Muscle layer of duodenum (tissue), 2 donors: ENCODE measurements at regions not wholly inside any gene's neighbourhood (a gene's known extent, or its start where the extent isn't known, plus 50 kb on each side); places are given as distances from the start of the nearest gene placed in this dataset.
"Not testable (repeated sequence)": the region's sequence is repeated elsewhere in the genome, so short reads cannot be mapped to it uniquely, and the experiment has no call there.

Source experiments
- H3K27ac ChIP-seq: one replicate; pipeline ENCODE4 v1.7.0; 2013; ENCODE audit warnings: mild to moderate bottlenecking, low read length
- H3K27me3 ChIP-seq: one replicate; pipeline ENCODE4 v1.7.0; 2013; ENCODE audit warnings: low read depth, mild to moderate bottlenecking, control low read depth, low read length
- H3K36me3 ChIP-seq, 2 donors: one replicate each; pipeline ENCODE4 v1.7.0; 2013; ENCODE audit warnings: low read length in 2 of 2, control low read depth in 1 of 2, mild to moderate bottlenecking in 1 of 2; ENCODE audit not compliant: insufficient read depth in 2 of 2, control insufficient read depth in 1 of 2
- H3K4me1 ChIP-seq, 2 donors: one replicate each; pipeline ENCODE4 v1.7.0; 2013; ENCODE audit warnings: low read length in 2 of 2, mild to moderate bottlenecking in 2 of 2, control low read depth in 1 of 2, moderate library complexity in 1 of 2; ENCODE audit not compliant: insufficient read depth in 2 of 2, control insufficient read depth in 1 of 2
- H3K4me3 ChIP-seq, 2 donors: one replicate each; pipeline ENCODE4 v1.7.0; 2013; ENCODE audit warnings: low read length in 2 of 2, low read depth in 1 of 2, mild to moderate bottlenecking in 1 of 2
- H3K9me3 ChIP-seq, 2 donors: one replicate each; pipeline ENCODE4 v1.7.0; 2013; ENCODE audit warnings: low read length in 2 of 2, control low read depth in 1 of 2, mild to moderate bottlenecking in 1 of 2; ENCODE audit not compliant: control insufficient read depth in 1 of 2
- donor health status: healthy.

- Histone ChIP-seq H3K36me3 (no peaks in the 10 kb centered on the region), H3K4me3 (no peak overlapping the region), H3K9me3 (no peaks in the 10 kb centered on the region), H3K27me3 (no peaks in the 10 kb centered on the region), H3K27ac (no peak overlapping the region), H3K4me1 (peaks cover 0 to 17% of the 10 kb centered on the region in 2 donors)
Observed at GRCh38 chr4:177187371-177187770, 122.3 kb upstream of the NEIL3 start.

- no peak overlapping the region for H3K4me3 ChIP-seq
- H3K9me3 ChIP-seq = no peaks in the 10 kb centered on the region
- H3K27ac ChIP-seq = peak overlapping the region; percentile 52
- peaks cover 3 to 12% of the 10 kb centered on the region in 2 donors for H3K4me1 ChIP-seq
- H3K27me3 ChIP-seq = no peaks in the 10 kb centered on the region
- no peaks in the 10 kb centered on the region for H3K36me3 ChIP-seq
Observed at GRCh38 chr4:177190995-177191580, 118.6 kb upstream of the NEIL3 start.

GRCh38 chr4:177191586-177191985 lies 118.1 kb upstream of the NEIL3 start:
- Histone ChIP-seq H3K4me3 (no peak overlapping the region), H3K9me3 (no peaks in the 10 kb centered on the region), H3K27ac (peak overlapping the region; percentile 52), H3K27me3 (no peaks in the 10 kb centered on the region), H3K4me1 (peaks cover 3 to 12% of the 10 kb centered on the region in 2 donors), H3K36me3 (no peaks in the 10 kb centered on the region)

GRCh38 chr4:177191991-177192390 lies 117.7 kb upstream of the NEIL3 start:
- Histone ChIP-seq H3K27me3 (no peaks in the 10 kb centered on the region), H3K27ac (peak overlapping the region; percentile 3), H3K4me1 (peaks cover 3 to 11% of the 10 kb centered on the region in 2 donors), H3K36me3 (no peaks in the 10 kb centered on the region), H3K4me3 (no peak overlapping the region), H3K9me3 (no peaks in the 10 kb centered on the region)

DNA sequence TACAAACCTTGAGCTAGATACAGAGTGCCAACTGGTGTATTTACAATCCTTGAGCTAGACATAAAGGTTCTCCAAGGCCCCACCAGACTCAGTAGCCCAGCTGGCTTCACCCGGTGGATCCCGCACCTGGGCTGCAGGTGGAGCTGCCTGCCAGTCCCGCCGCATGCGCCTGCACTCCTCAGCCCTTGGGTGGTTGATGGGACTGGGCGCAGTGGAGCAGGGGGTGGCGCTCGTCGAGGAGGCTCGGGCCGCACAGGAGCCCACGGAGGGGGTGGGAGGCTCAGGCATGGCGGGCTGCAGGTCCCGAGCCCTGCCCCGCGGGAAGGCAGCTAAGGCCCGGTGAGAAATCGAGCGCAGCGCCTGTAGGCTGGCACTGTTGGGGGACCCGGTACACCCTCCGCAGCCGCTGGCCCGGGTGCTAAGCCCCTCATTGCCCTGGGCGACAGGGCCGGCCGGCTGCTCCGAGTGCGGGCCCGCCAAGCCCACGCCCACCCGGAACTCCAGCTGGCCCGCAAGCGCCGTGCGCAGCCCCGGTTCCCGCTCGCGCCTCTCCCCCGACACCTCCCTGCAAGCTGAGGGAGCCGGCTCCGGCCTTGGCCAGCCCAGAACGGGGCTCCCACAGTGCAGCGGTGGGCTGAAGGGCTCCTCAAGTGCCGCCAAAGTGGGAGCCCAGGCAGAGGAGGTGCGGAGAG lies 116.5 kb upstream of the NEIL3 start:
- H3K4me3 ChIP-seq, H3K27me3 ChIP-seq, H3K36me3 ChIP-seq, H3K4me1 ChIP-seq, H3K9me3 ChIP-seq, H3K27ac ChIP-seq: not testable (repeated sequence)

DNA sequence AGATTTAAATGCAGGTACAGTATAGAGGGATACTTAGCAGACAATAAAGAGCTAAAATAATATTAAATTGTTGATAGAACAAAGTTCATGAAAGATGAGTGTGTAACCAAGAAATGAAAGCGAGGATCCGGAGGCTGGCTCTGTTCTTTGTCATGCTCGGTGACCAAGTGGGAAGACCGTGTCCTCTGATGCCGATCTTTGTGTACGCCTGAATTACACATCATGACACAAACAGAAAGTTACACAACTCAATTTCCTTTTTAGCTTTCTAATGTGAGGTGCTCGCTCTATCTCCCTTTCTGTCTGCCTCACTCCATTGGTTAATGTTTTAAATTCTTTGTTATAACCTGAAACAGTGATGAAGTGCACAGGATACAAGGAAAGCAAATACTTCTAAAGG lies 114.8 kb upstream of the NEIL3 start:
- no peaks in the 10 kb centered on the region for H3K27me3 ChIP-seq
- peak overlapping the region; percentile 39 for H3K27ac ChIP-seq
- peaks cover 3 to 5% of the 10 kb centered on the region in 2 donors for H3K4me1 ChIP-seq
- H3K36me3 ChIP-seq = no peaks in the 10 kb centered on the region
- no peak overlapping the region for H3K4me3 ChIP-seq
- no peaks in the 10 kb centered on the region for H3K9me3 ChIP-seq

DNA sequence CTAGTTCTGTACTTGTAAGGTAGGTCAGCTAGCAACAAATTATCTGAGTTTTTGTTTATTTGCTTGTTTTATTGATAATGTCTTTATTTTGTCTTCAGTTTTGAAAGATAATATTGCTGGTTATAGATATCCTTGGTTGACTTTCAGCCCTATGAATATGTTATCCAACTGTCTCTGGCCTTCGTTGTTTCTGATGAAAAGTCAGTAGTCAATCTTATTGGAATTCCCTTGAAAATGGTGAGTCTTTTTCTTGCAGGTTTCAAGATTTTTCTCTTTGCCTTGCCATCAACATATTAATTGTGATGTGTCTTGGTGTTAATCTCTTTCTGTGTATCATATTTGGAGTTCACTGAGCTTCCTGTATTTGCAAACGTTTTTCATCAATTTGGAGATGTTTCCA lies 113.1 kb upstream of the NEIL3 start:
- Histone ChIP-seq H3K9me3 (no peaks in the 10 kb centered on the region), H3K4me3 (no peak overlapping the region), H3K4me1 (peaks cover 0 to 3% of the 10 kb centered on the region in 2 donors), H3K36me3 (no peaks in the 10 kb centered on the region), H3K27ac (no peak overlapping the region), H3K27me3 (no peaks in the 10 kb centered on the region)

DNA sequence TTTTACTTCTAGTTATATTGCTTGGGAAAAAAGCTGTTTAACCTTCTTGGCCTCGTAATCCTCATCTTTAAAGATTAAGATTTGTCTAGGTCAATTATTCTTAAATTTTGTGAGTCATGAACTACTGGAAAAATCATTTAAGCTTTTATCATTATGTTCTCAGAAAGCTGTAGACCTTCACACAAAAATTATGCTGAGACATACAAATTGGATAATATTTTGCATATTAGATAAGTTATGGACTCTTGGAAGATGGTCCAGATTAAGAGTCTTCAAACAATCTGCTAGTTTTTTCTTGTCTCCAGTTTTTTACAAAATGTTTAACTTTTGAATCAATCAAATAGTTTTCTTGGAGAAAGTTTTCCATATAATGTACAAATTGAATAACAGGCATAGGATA lies 108.1 kb upstream of the NEIL3 start:
- H3K36me3 ChIP-seq = no peaks in the 10 kb centered on the region
- H3K9me3 ChIP-seq = peaks cover 0 to 2% of the 10 kb centered on the region in 2 donors
- H3K27me3 ChIP-seq = no peaks in the 10 kb centered on the region
- no peak overlapping the region for H3K27ac ChIP-seq
- no peaks in the 10 kb centered on the region for H3K4me1 ChIP-seq
- no peak overlapping the region for H3K4me3 ChIP-seq

DNA sequence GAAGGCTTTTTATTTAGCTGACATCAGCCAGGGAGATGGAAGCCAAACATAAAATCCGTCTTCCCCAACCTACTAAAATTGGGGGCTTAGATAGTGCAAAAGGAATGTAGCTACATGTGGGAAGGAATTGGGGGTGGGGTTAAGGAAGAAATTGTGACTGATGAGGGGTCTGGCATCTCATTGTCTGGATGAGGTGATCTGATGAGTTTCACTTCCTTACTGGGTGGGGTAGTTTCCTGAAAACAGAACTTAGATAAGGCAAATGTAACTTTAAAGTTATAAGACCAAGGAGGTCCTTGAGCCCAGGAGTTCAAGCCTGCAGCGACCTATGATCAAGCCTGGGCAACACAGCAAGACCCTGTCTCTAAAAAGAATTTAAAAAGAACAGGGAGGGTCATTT lies 105.5 kb upstream of the NEIL3 start:
- H3K27me3 ChIP-seq = no peaks in the 10 kb centered on the region
- no peaks in the 10 kb centered on the region for H3K4me1 ChIP-seq

GRCh38 chr4:177214935-177215334 lies 94.7 kb upstream of the NEIL3 start:
- Histone ChIP-seq H3K4me3 (no peak overlapping the region), H3K27me3 (no peaks in the 10 kb centered on the region), H3K9me3 (no peaks in the 10 kb centered on the region), H3K27ac (no peak overlapping the region), H3K36me3 (no peaks in the 10 kb centered on the region), H3K4me1 (no peaks in the 10 kb centered on the region)

More for the DNA sequence above, 105.5 kb upstream of the NEIL3 start:
- Histone ChIP-seq H3K36me3 (no peaks in the 10 kb centered on the region), H3K4me3 (no peak overlapping the region), H3K27ac (no peak overlapping the region), H3K9me3 (peaks cover 0 to 2% of the 10 kb centered on the region in 2 donors)

- Histone ChIP-seq H3K27me3 (no peaks in the 10 kb centered on the region), H3K9me3 (no peaks in the 10 kb centered on the region), H3K36me3 (no peaks in the 10 kb centered on the region), H3K4me1 (no peaks in the 10 kb centered on the region), H3K4me3 (no peak overlapping the region), H3K27ac (no peak overlapping the region)
Observed at GRCh38 chr4:177220376-177220775, 89.3 kb upstream of the NEIL3 start.

- H3K4me1 ChIP-seq = no peaks in the 10 kb centered on the region
- no peaks in the 10 kb centered on the region for H3K27me3 ChIP-seq
- H3K9me3 ChIP-seq = no peaks in the 10 kb centered on the region
- no peak overlapping the region for H3K27ac ChIP-seq
- no peak overlapping the region for H3K4me3 ChIP-seq
- H3K36me3 ChIP-seq = no peaks in the 10 kb centered on the region
Observed at GRCh38 chr4:177222781-177223180, 86.9 kb upstream of the NEIL3 start.
